Activated CD4-positive, CD25-positive, alpha-beta regulatory T cell treated with anti-CD3 and anti-CD28 coated beads, Interleukin-2, amount 50 U/mL, for 24 hours (primary cell): ENCODE measurements at regions not wholly inside any gene's neighbourhood (a gene's known extent, or its start where the extent isn't known, plus 50 kb on each side); places are given as distances from the start of the nearest gene placed in this dataset.
"Not testable (repeated sequence)": the region's sequence is repeated elsewhere in the genome, so short reads cannot be mapped to it uniquely, and the experiment has no call there.

Experiments used
- ATAC-seq, 2 donors: fragments of 150-1000 bp; cut with Tn5 transposase; one replicate each; pipeline ENCODE4 v1.10.0; 2021; ENCODE audit warnings: mild to moderate bottlenecking in 1 of 2, moderate library complexity in 1 of 2

- ATAC-seq: no peak
These were observed 128.0 kb downstream of the BARX2 start for GRCh38 chr11:129503646-129504045.

- no peak for ATAC-seq
These were observed 129.6 kb downstream of the BARX2 start for GRCh38 chr11:129505266-129505665.

GRCh38 chr11:129508163-129508562 lies 132.5 kb downstream of the BARX2 start:
- ATAC-seq: no peak

- no peak for ATAC-seq
These were observed 152.6 kb downstream of the BARX2 start for GRCh38 chr11:129528296-129528695.

- ATAC-seq: no peak
These were observed 154.7 kb downstream of the BARX2 start for GRCh38 chr11:129530154-129530895.

- ATAC-seq: no peak
These were observed 157.7 kb downstream of the BARX2 start for GRCh38 chr11:129533395-129533794.

GRCh38 chr11:129536338-129536737 lies 160.7 kb downstream of the BARX2 start:
- no peak for ATAC-seq

- ATAC-seq: no peak
These were observed 162.7 kb downstream of the BARX2 start for GRCh38 chr11:129538323-129538722.

GRCh38 chr11:129543515-129544290 lies 168.1 kb downstream of the BARX2 start:
- ATAC-seq: no peak

- ATAC-seq: no peak
These were observed 169.0 kb downstream of the BARX2 start for GRCh38 chr11:129544691-129545090.

GRCh38 chr11:129546266-129546665 lies 170.6 kb downstream of the BARX2 start:
- ATAC-seq: no peak

GRCh38 chr11:129557421-129557820 lies 181.8 kb downstream of the BARX2 start:
- no peak for ATAC-seq

- ATAC-seq: no peak
These were observed 193.4 kb downstream of the BARX2 start for GRCh38 chr11:129569007-129569406.

- not testable (repeated sequence) for ATAC-seq
These were observed 197.0 kb downstream of the BARX2 start for GRCh38 chr11:129572667-129573066.

GRCh38 chr11:129573161-129573560 lies 197.5 kb downstream of the BARX2 start:
- ATAC-seq: no peak

GRCh38 chr11:129574431-129574830 lies 198.8 kb downstream of the BARX2 start:
- ATAC-seq: no peak

- ATAC-seq: no peak
These were observed 201.0 kb downstream of the BARX2 start for GRCh38 chr11:129576652-129577051.

- ATAC-seq: no peak
These were observed 202.4 kb downstream of the BARX2 start for GRCh38 chr11:129578006-129578405.

- peak in 1 of 2 donors; percentile 17 for ATAC-seq
These were observed 204.6 kb downstream of the BARX2 start for GRCh38 chr11:129580278-129580677.

GRCh38 chr11:129584316-129584715 lies 208.7 kb downstream of the BARX2 start:
- ATAC-seq: no peak

GRCh38 chr11:129589190-129589860 lies 213.7 kb downstream of the BARX2 start:
- ATAC-seq: no peak

GRCh38 chr11:129590030-129590752 lies 214.5 kb downstream of the BARX2 start:
- ATAC-seq: no peak
